Cardiac muscle cell (in vitro differentiated cells and primary cell): ENCODE measurements at regions not wholly inside any gene's neighbourhood (a gene's known extent, or its start where the extent isn't known, plus 50 kb on each side); places are given as distances from the start of the nearest gene placed in this dataset.

Experiments
- DNase-seq, 2 donors: peaks; one replicate each; pipeline versions ENCODE4 v3.0.0 to v3.0.0-alpha.2; 2010 to 2017; ENCODE audit warnings: low read depth in 1 of 2, low spot score in 1 of 2
- H3K27ac ChIP-seq: fragments of 200-600 bp; sonication (generic); 2 replicates; pipeline ENCODE4 v1.5.1; 2016
- H3K27me3 ChIP-seq: fragments of 200-600 bp; sonication (generic); 2 replicates; pipeline ENCODE4 v1.6.0; 2016; ENCODE audit warnings: control low read depth
- H3K36me3 ChIP-seq: fragments of 200-600 bp; sonication (generic); 2 replicates; pipeline ENCODE4 v1.5.1; 2016; ENCODE audit warnings: control low read depth
- H3K4me1 ChIP-seq: fragments of 200-600 bp; sonication (generic); 2 replicates; pipeline ENCODE4 v1.8.1; 2017; ENCODE audit warnings: low read depth, mild to moderate bottlenecking, mixed run types
- H3K4me3 ChIP-seq: fragments of 200-600 bp; sonication (generic); 2 replicates; pipeline ENCODE4 v1.5.1; 2016; ENCODE audit warnings: mild to moderate bottlenecking
- H3K9me3 ChIP-seq: fragments of 200-600 bp; sonication (generic); 2 replicates; pipeline ENCODE4 v1.5.1; 2017; ENCODE audit warnings: low read depth, mild to moderate bottlenecking, control low read depth
- TF ChIP-seq, protein P1 (sequence below): IDR thresholded peaks from 2 replicates; pipeline ENCODE4 v1.5.1; 2012; ENCODE audit warnings: low read depth, mild to moderate bottlenecking, low read length

DNA sequence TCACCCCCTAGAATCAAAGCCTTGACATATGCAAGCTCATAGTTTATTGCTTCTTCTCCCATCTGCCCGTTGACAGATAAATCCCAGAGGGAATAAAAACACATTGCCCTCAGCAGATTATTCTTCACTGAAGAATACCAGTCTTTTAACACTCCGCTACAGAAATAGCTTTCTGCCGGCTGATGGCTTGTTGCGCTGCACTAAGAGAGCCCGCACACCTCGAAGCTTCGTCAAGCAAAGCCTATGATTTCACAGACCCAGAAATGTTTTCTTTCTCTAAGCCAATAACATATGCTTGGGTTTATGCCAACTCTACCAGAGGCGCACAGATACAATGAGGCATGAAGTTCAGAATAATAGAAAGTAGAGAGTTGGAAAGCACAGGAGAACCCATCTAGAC, 208.9 kb upstream of the FOXQ1 start:
- peak in 1 of 2 donors; percentile 35 for DNase-seq
- peak overlapping the region; percentile 38 for H3K27ac ChIP-seq
- no peak overlapping the region for H3K4me3 ChIP-seq
- H3K36me3 ChIP-seq: no peaks in the 10 kb centered on the region
- no peaks in the 10 kb centered on the region for H3K9me3 ChIP-seq
- peaks cover 15% of the 10 kb centered on the region for H3K4me1 ChIP-seq
- no peaks in the 10 kb centered on the region for H3K27me3 ChIP-seq
- TF ChIP-seq, protein P1, sequence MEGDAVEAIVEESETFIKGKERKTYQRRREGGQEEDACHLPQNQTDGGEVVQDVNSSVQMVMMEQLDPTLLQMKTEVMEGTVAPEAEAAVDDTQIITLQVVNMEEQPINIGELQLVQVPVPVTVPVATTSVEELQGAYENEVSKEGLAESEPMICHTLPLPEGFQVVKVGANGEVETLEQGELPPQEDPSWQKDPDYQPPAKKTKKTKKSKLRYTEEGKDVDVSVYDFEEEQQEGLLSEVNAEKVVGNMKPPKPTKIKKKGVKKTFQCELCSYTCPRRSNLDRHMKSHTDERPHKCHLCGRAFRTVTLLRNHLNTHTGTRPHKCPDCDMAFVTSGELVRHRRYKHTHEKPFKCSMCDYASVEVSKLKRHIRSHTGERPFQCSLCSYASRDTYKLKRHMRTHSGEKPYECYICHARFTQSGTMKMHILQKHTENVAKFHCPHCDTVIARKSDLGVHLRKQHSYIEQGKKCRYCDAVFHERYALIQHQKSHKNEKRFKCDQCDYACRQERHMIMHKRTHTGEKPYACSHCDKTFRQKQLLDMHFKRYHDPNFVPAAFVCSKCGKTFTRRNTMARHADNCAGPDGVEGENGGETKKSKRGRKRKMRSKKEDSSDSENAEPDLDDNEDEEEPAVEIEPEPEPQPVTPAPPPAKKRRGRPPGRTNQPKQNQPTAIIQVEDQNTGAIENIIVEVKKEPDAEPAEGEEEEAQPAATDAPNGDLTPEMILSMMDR: no peak

DNA sequence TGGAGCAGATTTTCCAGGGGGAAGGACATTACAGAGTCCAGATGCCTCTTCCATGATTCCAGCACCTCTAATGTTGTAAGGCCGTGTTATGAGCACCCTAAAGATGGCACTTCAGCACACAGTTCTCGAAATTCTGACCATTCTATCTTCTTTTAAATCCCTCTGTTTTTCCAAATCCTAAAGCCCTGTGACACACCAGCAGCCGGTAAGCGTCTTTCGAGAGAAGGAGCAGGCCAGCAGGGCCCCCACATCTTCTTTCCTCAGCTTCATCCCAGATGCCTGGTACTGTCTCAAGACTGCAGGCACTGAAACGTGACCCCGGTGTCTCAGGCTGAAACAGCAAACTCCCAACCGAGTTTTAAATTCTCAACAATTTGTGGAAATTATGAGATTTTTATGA, 211.6 kb upstream of the FOXQ1 start:
- Histone ChIP-seq H3K27ac (no peak overlapping the region), H3K27me3 (no peaks in the 10 kb centered on the region), H3K4me1 (peaks cover 15% of the 10 kb centered on the region), H3K9me3 (no peaks in the 10 kb centered on the region), H3K4me3 (no peak overlapping the region), H3K36me3 (no peaks in the 10 kb centered on the region)
- no peak for DNase-seq
- TF ChIP-seq, protein P1: no peak

DNA sequence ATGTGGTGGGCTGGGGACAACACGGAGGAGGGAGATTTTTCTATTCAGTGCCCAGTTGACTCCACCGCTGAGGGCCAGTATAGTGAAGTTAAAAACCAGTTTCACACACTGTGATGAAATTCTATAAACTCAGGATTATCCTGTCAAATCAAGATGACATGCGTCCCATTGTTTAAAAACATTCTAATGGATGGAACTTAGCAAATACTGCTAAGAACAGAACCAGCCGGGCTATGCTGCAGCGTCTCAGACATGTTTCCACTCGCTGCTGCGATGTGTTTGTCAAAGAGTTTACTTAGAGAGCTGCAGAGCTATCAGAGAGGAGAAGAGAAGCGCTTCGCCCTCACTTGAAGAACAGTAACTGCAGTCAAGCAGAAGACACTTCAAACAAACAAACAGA, 212.6 kb upstream of the FOXQ1 start:
- TF ChIP-seq, protein P1: no peak
- Histone ChIP-seq H3K4me1 (peaks cover 15% of the 10 kb centered on the region), H3K27ac (no peak overlapping the region), H3K27me3 (no peaks in the 10 kb centered on the region), H3K4me3 (no peak overlapping the region), H3K36me3 (no peaks in the 10 kb centered on the region), H3K9me3 (no peaks in the 10 kb centered on the region)
- DNase-seq: no peak

DNA sequence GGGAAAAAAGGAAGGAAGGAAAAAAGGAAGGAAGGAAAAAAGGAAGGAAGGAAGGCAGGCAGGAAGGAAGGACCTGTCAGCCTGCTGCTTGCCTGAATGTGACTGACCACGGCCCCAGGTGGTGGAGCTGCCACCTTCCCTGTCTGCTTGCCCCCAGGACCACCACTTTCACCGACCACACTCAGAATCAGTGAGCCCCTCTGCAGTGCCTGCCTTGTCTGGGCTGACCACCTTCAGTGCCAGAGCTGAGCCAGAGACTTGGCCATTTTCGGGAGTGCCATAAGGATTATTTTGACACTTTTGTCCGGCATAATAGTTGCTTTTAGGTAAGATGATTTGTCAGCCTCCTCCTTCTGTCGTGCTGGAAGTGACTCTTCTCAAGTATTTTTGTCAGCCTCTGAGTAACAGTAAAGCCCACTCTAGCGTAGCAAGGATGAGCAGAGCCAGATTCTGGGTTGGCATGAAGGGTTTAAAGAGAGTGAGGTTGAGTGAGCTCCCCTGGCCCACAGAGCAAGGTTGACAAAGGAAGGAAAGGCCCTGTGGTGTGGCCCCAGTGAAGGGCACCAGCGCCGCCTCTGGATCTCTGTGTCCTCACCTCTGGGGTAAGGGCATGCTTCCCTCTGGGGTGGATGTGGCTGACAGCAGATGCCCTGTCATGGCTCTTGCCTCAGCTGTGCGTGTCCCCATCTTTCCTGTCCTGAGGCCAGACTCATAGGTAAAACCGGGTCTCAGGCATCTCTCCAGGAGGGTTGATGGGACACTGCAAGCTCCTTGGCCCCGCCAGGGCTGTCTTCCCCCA, 214.7 kb upstream of the FOXQ1 start:
- no peaks in the 10 kb centered on the region for H3K36me3 ChIP-seq

DNA sequence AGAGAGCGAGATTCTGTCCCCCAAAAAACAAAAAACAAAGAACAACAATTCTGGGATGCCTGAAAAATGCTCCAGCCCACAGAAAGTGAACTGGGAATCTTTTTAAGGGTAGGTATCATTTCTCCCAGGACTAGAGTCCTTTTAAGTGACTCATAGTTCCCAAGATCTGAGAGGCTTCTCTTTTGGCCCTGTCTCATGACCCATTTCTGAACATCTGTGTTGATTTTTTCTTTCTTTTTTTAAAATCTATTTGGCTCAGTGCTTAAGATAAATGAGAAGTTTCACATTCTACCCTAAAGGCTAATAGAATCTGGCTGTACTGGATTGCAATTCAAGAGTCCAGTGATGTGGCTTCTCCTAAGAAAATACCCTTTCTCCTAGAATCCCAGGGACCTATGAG, 217.6 kb upstream of the FOXQ1 start:
- Histone ChIP-seq H3K4me3 (no peak overlapping the region), H3K36me3 (no peaks in the 10 kb centered on the region), H3K27ac (no peak overlapping the region), H3K4me1 (no peaks in the 10 kb centered on the region), H3K27me3 (no peaks in the 10 kb centered on the region), H3K9me3 (no peaks in the 10 kb centered on the region)
- no peak for DNase-seq
- TF ChIP-seq, protein P1: no peak

More for the DNA sequence above, 214.7 kb upstream of the FOXQ1 start:
- no peak for DNase-seq
- H3K27me3 ChIP-seq: no peaks in the 10 kb centered on the region
- TF ChIP-seq, protein P1: no peak
- H3K27ac ChIP-seq: no peak overlapping the region
- H3K9me3 ChIP-seq: no peaks in the 10 kb centered on the region
- no peak overlapping the region for H3K4me3 ChIP-seq
- H3K4me1 ChIP-seq: no peaks in the 10 kb centered on the region
